GM12878 (cell line): ENCODE measurements at regions not wholly inside any gene's neighbourhood (a gene's known extent, or its start where the extent isn't known, plus 50 kb on each side); places are given as distances from the start of the nearest gene placed in this dataset.

ENCODE experiments used
- ATAC-seq: fragments of 200-7000 bp; cut with Tn5 transposase; 3 replicates; pipeline ENCODE4 v1.9.1; 2020; ENCODE audit warnings: mild to moderate bottlenecking, moderate library complexity
- BruUV-seq: library from RNA; stranded (reverse); fragments of 400-500 nt; replicated peaks from 2 replicates; lab custom pipeline; 2021; lab: Mats Ljungman, UMichigan
- CTCF ChIA-PET: fragments of 300-600 bp; sonication (Branson Sonifier 250); formaldehyde crosslinking; extraction: SDS; loops from one replicate; lab custom pipeline; 2021; ENCODE audit warnings: inconsistent platforms; lab: Yijun Ruan, JAX
- POLR2A ChIA-PET: fragments of 350-600 bp; formaldehyde crosslinking; extraction: SDS; loops from one replicate; lab custom pipeline; 2021; ENCODE audit warnings: inconsistent platforms; lab: Charles Lee
- RAD21 ChIA-PET: fragments of 300-600 bp; sonication (Branson Sonifier 250); formaldehyde crosslinking; loops from one replicate; lab custom pipeline; 2023; ENCODE audit warnings: antibody characterized with exemption; ENCODE audit not compliant: unreplicated experiment; lab: Charles Lee
- SMC1A ChIA-PET: fragments of 300-600 bp; sonication (Branson Sonifier 250); formaldehyde crosslinking; loops from one replicate; lab custom pipeline; 2023; ENCODE audit not compliant: unreplicated experiment, uncharacterized antibody; lab: Charles Lee
- DNase-seq: peaks from one replicate; pipeline ENCODE4 v3.0.0-alpha.2; 2011; ENCODE audit warnings: low read depth, low spot score
- FAIRE-seq: peaks from 3 replicates; lab custom pipeline; 2011; peaks lifted over from hg19 to GRCh38; lab: Jason Lieb, UNC
- H2AFZ ChIP-seq: 2 replicates; pipeline ENCODE4 v1.6.0; 2011; ENCODE audit warnings: low read depth, low read length, control low read depth; ENCODE audit not compliant: control insufficient read depth
- H3K27ac ChIP-seq: 2 replicates; pipeline ENCODE4 v1.5.1; 2011; ENCODE audit warnings: control low read depth; ENCODE audit not compliant: control insufficient read depth, insufficient read depth
- H3K27me3 ChIP-seq, 2 experiments: replicated peaks in 1 of 2; 2 replicates each; pipeline versions ENCODE4 v1.6.0 to v1.6.1; 2011; ENCODE audit warnings: low read length in 1 of 2; ENCODE audit not compliant: control insufficient read depth in 2 of 2, insufficient read depth in 2 of 2
- H3K36me3 ChIP-seq, 2 experiments: 2 replicates each; pipeline ENCODE4 v1.5.1; 2011; ENCODE audit warnings: low read length in 1 of 2; ENCODE audit not compliant: control insufficient read depth in 2 of 2, insufficient read depth in 2 of 2
- H3K4me1 ChIP-seq: 2 replicates; pipeline ENCODE4 v1.6.1; 2011; ENCODE audit warnings: mild to moderate bottlenecking, low read length, moderate library complexity, mixed read lengths; ENCODE audit not compliant: control insufficient read depth, insufficient read depth
- H3K4me2 ChIP-seq: 2 replicates; pipeline ENCODE4 v1.6.0; 2011; ENCODE audit warnings: control low read depth; ENCODE audit not compliant: control insufficient read depth, insufficient read depth
- H3K4me3 ChIP-seq: fragments of 200-600 bp; sonication (generic); 2 replicates; pipeline ENCODE4 v1.5.1; 2016
- H3K79me2 ChIP-seq: 2 replicates; pipeline ENCODE4 v1.6.0; 2011; ENCODE audit warnings: low read length; ENCODE audit not compliant: control insufficient read depth, insufficient read depth
- H3K9ac ChIP-seq: 2 replicates; pipeline ENCODE4 v1.8.0; 2011; ENCODE audit warnings: low read length, control low read depth, mixed read lengths; ENCODE audit not compliant: control insufficient read depth, insufficient read depth
- H3K9me3 ChIP-seq: replicated peaks from 3 replicates; pipeline ENCODE4 v1.5.1; 2011; ENCODE audit warnings: mild to moderate bottlenecking, low read length; ENCODE audit not compliant: control insufficient read depth, insufficient read depth
- H4K20me1 ChIP-seq: 2 replicates; pipeline ENCODE4 v1.6.0; 2011; ENCODE audit not compliant: control insufficient read depth, insufficient read depth
- ATF7 ChIP-seq: fragments of 450-650 bp; IDR thresholded peaks from 2 replicates; pipeline ENCODE4 v1.6.1; 2016; ENCODE audit warnings: low read depth, mild to moderate bottlenecking
- BRCA1 ChIP-seq: IDR thresholded peaks from 2 replicates; pipeline ENCODE4 v1.6.1; 2011; ENCODE audit warnings: low read depth, low read length, improper control_type of control experiment
- FOS ChIP-seq: IDR thresholded peaks from 3 replicates; pipeline ENCODE4 v1.6.1; 2011; ENCODE audit warnings: borderline replicate concordance; ENCODE audit not compliant: insufficient read length; ENCODE audit errors: extremely low read depth
- KLF5 ChIP-seq: fragments of 450-650 bp; IDR thresholded peaks from 2 replicates; pipeline ENCODE4 v1.6.1; 2014; ENCODE audit warnings: mild to moderate bottlenecking; ENCODE audit not compliant: partially characterized antibody
- MEF2B ChIP-seq: fragments of 450-650 bp; IDR thresholded peaks from 2 replicates; pipeline ENCODE4 v1.6.1; 2018; ENCODE audit warnings: mild to moderate bottlenecking, moderate library complexity; ENCODE audit not compliant: partially characterized antibody, poor library complexity, severe bottlenecking
- NFYA ChIP-seq: IDR thresholded peaks from 2 replicates; pipeline ENCODE4 v1.6.1; 2011; ENCODE audit warnings: low read depth, mild to moderate bottlenecking, low read length, improper control_type of control experiment, borderline replicate concordance
- NFYB ChIP-seq: IDR thresholded peaks from 2 replicates; pipeline ENCODE4 v1.6.1; 2011; ENCODE audit warnings: low read depth, mild to moderate bottlenecking, low read length, improper control_type of control experiment, moderate library complexity; ENCODE audit not compliant: insufficient read depth
- POLR2A ChIP-seq: IDR thresholded peaks from 2 replicates; pipeline ENCODE4 v1.6.1; 2011; ENCODE audit warnings: low read depth, mild to moderate bottlenecking, low read length
- POLR2AphosphoS2 ChIP-seq: IDR thresholded peaks from 2 replicates; pipeline ENCODE4 v1.6.1; 2011; ENCODE audit warnings: low read depth, mild to moderate bottlenecking, low read length, improper control_type of control experiment, moderate library complexity
- SMAD5 ChIP-seq: IDR thresholded peaks from 2 replicates; pipeline ENCODE4 v1.6.1; 2016; ENCODE audit warnings: antibody characterized with exemption, low read depth
- SMARCA5 ChIP-seq: fragments of 450-650 bp; IDR thresholded peaks from 2 replicates; pipeline ENCODE4 v1.6.1; 2017; ENCODE audit warnings: mild to moderate bottlenecking
- TCF3 ChIP-seq: IDR thresholded peaks from 2 replicates; pipeline ENCODE4 v1.6.1; 2012; ENCODE audit warnings: low read depth, mild to moderate bottlenecking, low read length, borderline replicate concordance; ENCODE audit not compliant: insufficient read depth
- WGBS: methylation state at CpG from one replicate; pipeline ENCODE4 v1.1.6; 2016; ENCODE audit warnings: low lambda C conversion rate; ENCODE audit not compliant: insufficient replicate concordance, insufficient coverage; ENCODE audit errors: missing lambda C conversion rate; 5-methylcytosine and 5-hydroxymethylcytosine counted together
- in situ Hi-C: fragments of 300-500 bp; cut with MboI; formaldehyde crosslinking; loops from 9 replicates; pipeline ENCODE4 v1.14.3; 2018; ENCODE audit warnings: mixed read lengths
- intact Hi-C: fragments of 100-400 bp; cut with micrococcal nuclease; formaldehyde crosslinking; loops from one replicate; pipeline ENCODE4 v1.14.2; 2022; ENCODE audit not compliant: unreplicated experiment

GRCh38 chr11:86723281-86723680 is 50.9 kb upstream of the ME3 start:
- BruUV-seq: no TSS peak
- TF ChIP-seq SMARCA5 (no peak), SMAD5 (no peak), NFYB (no peak), BRCA1 (no peak), POLR2A (no peak), POLR2AphosphoS2 (no peak), ATF7 (no peak), TCF3 (no peak), FOS (no peak), NFYA (no peak), KLF5 (no peak), MEF2B (no peak)
- TF ChIP-seq, all 136 proteins: peak for 0
- Histone ChIP-seq H3K4me1 (no peaks in the 10 kb centered on the region), H3K27ac (no peak overlapping the region), H3K79me2 (no peaks in the 10 kb centered on the region), H2AFZ (no peak overlapping the region), H3K4me2 (no peak overlapping the region), H4K20me1 (no peaks in the 10 kb centered on the region), H3K9me3 (no peaks in the 10 kb centered on the region; the same call in 2 of the 3 replicates), H3K4me3 (no peak overlapping the region), H3K9ac (no peak overlapping the region), H3K36me3 (no peaks in the 10 kb centered on the region), H3K27me3 (no peaks in the 10 kb centered on the region)
- CTCF ChIA-PET: no interaction called here
- intact Hi-C loops: no loop called here
- in situ Hi-C loops: no loop called here
- SMC1A ChIA-PET: no interaction called here
- DNase-seq (no peak), FAIRE-seq (no peak), ATAC-seq (no peak)
- RAD21 ChIA-PET: no interaction called here
- POLR2A ChIA-PET: no interaction called here
- WGBS: 29% methylated on average over 1 of the region's 1 CpG
